ENCODE measurements at regions not wholly inside any gene's neighbourhood (a gene's known extent, or its start where the extent isn't known, plus 50 kb on each side); places are given as distances from the start of the nearest gene placed in this dataset.
"Not testable (repeated sequence)": the region's sequence is repeated elsewhere in the genome, so short reads cannot be mapped to it uniquely, and the experiment has no call there.

GRCh38 chr16:31975826-31976419 lies 102.3 kb downstream of the ZNF267 start:
- not testable (repeated sequence) for H3K4me3 ChIP-seq; H3K27ac ChIP-seq; DNase-seq (ENCODE audit: low spot score)

- not testable (repeated sequence) for H3K27ac ChIP-seq; DNase-seq (ENCODE audit: low spot score); H3K4me3 ChIP-seq
Observed at GRCh38 chr16:31978463-31978862, 104.9 kb downstream of the ZNF267 start.

GRCh38 chr16:31981739-31982138 lies 108.1 kb downstream of the ZNF267 start:
- H3K27ac ChIP-seq; H3K4me3 ChIP-seq; DNase-seq (ENCODE audit: low spot score): not testable (repeated sequence)

- not testable (repeated sequence) for H3K27ac ChIP-seq, H3K4me3 ChIP-seq
- DNase-seq (ENCODE audit: low spot score), result peak; percentile 54
Observed at GRCh38 chr16:31982986-31983385, 109.4 kb downstream of the ZNF267 start.

- H3K27ac ChIP-seq; H3K4me3 ChIP-seq; DNase-seq (ENCODE audit: low spot score): not testable (repeated sequence)
Observed at GRCh38 chr16:31983666-31984065, 110.1 kb downstream of the ZNF267 start.

- H3K4me3 ChIP-seq; DNase-seq (ENCODE audit: low spot score); H3K27ac ChIP-seq: not testable (repeated sequence)
Observed at GRCh38 chr16:31986895-31987294, 113.3 kb downstream of the ZNF267 start.

- not testable (repeated sequence) for DNase-seq (ENCODE audit: low spot score); H3K4me3 ChIP-seq; H3K27ac ChIP-seq
Observed at GRCh38 chr16:31988595-31989581, 115.3 kb downstream of the ZNF267 start.

- not testable (repeated sequence) for H3K27ac ChIP-seq; DNase-seq (ENCODE audit: low spot score); H3K4me3 ChIP-seq
Observed at GRCh38 chr16:31990261-31990660, 116.7 kb downstream of the ZNF267 start.

- H3K27ac ChIP-seq; H3K4me3 ChIP-seq; DNase-seq (ENCODE audit: low spot score): not testable (repeated sequence)
Observed at GRCh38 chr16:31990980-31991379, 117.4 kb downstream of the ZNF267 start.

GRCh38 chr16:31996325-31996724 lies 122.7 kb downstream of the ZNF267 start:
- not testable (repeated sequence) for H3K27ac ChIP-seq; DNase-seq (ENCODE audit: low spot score); H3K4me3 ChIP-seq

- not testable (repeated sequence) for H3K27ac ChIP-seq; H3K4me3 ChIP-seq; DNase-seq (ENCODE audit: low spot score)
Observed at GRCh38 chr16:32002496-32002895, 128.9 kb downstream of the ZNF267 start.

GRCh38 chr16:32003819-32004218 lies 130.2 kb downstream of the ZNF267 start:
- not testable (repeated sequence) for H3K27ac ChIP-seq; H3K4me3 ChIP-seq; DNase-seq (ENCODE audit: low spot score)

- H3K4me3 ChIP-seq; H3K27ac ChIP-seq; DNase-seq (ENCODE audit: low spot score): not testable (repeated sequence)
Observed at GRCh38 chr16:32038783-32039496, 165.3 kb downstream of the ZNF267 start.

GRCh38 chr16:32039919-32040318 lies 166.3 kb downstream of the ZNF267 start:
- H3K4me3 ChIP-seq, result not testable (repeated sequence)

GRCh38 chr16:32066016-32066651 lies 187.0 kb upstream of the TP53TG3D start:
- not testable (repeated sequence) for H3K4me3 ChIP-seq, H3K27ac ChIP-seq
- DNase-seq (ENCODE audit: low spot score), result peak; percentile 22

More at GRCh38 chr16:32039919-32040318, 166.3 kb downstream of the ZNF267 start:
- not testable (repeated sequence) for DNase-seq (ENCODE audit: low spot score); H3K27ac ChIP-seq

- not testable (repeated sequence) for H3K27ac ChIP-seq; DNase-seq (ENCODE audit: low spot score); H3K4me3 ChIP-seq
Observed at GRCh38 chr16:32071586-32071985, 181.5 kb upstream of the TP53TG3D start.

GRCh38 chr16:32083891-32084290 lies 169.2 kb upstream of the TP53TG3D start:
- not testable (repeated sequence) for DNase-seq (ENCODE audit: low spot score); H3K27ac ChIP-seq; H3K4me3 ChIP-seq

GRCh38 chr16:32084656-32085401 lies 168.3 kb upstream of the TP53TG3D start:
- H3K27ac ChIP-seq; DNase-seq (ENCODE audit: low spot score); H3K4me3 ChIP-seq: not testable (repeated sequence)

Measured in coronary artery (tissue), 2 donors.